Erythroblast (primary cell): ENCODE measurements at regions not wholly inside any gene's neighbourhood (a gene's known extent, or its start where the extent isn't known, plus 50 kb on each side); places are given as distances from the start of the nearest gene placed in this dataset.

Experiments used
- DNase-seq, 2 experiments: peaks; one replicate each; lab custom pipeline; 2025; lab: John Stamatoyannopoulos, UW
- GATA1 ChIP-seq: IDR thresholded peaks from 2 replicates; pipeline ENCODE4 v1.6.1; 2011; ENCODE audit warnings: low read depth, mild to moderate bottlenecking, control low read depth, low read length, moderate library complexity
- POLR2A ChIP-seq: IDR thresholded peaks from 2 replicates; pipeline ENCODE4 v1.6.1; 2011; ENCODE audit warnings: mild to moderate bottlenecking, low read length

GRCh38 chr5:129398026-129398678, 61.9 kb upstream of the ADAMTS19 start:
- TF ChIP-seq POLR2A (no peak), GATA1 (no peak)
- DNase-seq: no peak

DNA sequence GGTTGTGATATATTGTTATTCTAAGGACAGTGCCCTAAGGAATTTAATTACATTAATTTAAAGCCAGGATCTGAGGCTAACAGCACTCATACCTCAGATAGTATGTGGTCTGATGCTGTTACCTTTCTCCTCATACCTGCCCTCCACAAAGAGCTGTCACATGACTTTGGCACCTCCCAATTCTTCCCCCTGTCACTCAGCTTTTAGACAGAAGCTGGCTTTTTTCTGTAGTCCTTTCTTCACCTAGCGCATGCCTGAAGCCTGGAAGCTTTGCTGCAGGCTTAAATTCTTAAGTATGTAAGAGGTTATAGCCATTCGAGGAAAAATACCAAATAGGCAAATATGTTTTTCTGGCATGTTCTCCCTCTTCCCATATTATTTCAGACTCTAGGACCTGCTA, 61.0 kb upstream of the ADAMTS19 start:
- no peak for TF ChIP-seq POLR2A
- TF ChIP-seq GATA1: no peak
- DNase-seq: no peak

DNA sequence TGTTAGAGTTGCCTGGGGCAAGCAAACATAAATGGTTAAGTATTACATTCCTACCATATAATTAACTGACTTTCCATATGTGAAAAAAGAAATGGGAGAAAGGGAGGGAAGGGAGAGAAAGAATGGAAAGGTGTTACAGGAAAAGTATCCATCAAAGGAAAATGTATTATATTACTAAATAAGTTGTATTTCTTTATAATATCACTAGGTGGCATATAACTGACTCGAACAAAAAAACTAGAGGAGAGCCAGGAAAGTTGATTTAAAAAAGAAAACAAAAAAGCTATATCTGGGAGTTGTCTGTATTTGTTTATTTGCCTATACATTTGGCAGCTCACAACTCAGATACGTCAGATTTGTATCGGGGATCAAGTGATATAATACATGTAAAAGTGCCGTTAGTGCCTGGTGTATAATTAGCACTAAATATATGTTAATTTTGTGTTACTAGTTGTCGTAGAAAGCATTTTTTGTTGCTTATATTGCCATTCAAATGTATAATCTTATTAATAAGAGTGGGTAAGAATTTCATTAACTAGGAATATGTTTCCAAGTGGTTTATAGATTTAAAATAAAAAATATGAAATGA, 59.6 kb upstream of the ADAMTS19 start:
- no peak for TF ChIP-seq POLR2A
- no peak for TF ChIP-seq GATA1

GRCh38 chr5:129405222-129405621, 54.9 kb upstream of the ADAMTS19 start:
- TF ChIP-seq GATA1: no peak
- TF ChIP-seq POLR2A: no peak
- DNase-seq: no peak

More for the DNA sequence above, 59.6 kb upstream of the ADAMTS19 start:
- DNase-seq: no peak

- TF ChIP-seq POLR2A: no peak
- no peak for TF ChIP-seq GATA1
- no peak for DNase-seq
Measured at GRCh38 chr5:129406440-129406839, 53.7 kb upstream of the ADAMTS19 start.
